PFSK-1 (cell line): ENCODE measurements at regions not wholly inside any gene's neighbourhood (a gene's known extent, or its start where the extent isn't known, plus 50 kb on each side); places are given as distances from the start of the nearest gene placed in this dataset.

Source experiments
- SIN3A ChIP-seq: IDR thresholded peaks from 2 replicates; pipeline ENCODE4 v1.6.1; 2012; ENCODE audit warnings: mild to moderate bottlenecking, low read length, moderate library complexity, borderline replicate concordance; ENCODE audit not compliant: insufficient read depth
- TF ChIP-seq, protein P1 (sequence below), 2 experiments: IDR thresholded peaks; 2 replicates each; pipeline versions ENCODE4 v1.6.1 to v1.8.0; 2011 to 2012; ENCODE audit warnings: low read depth in 2 of 2, low read length in 2 of 2, control low read depth in 1 of 2, inconsistent platforms in 1 of 2, mild to moderate bottlenecking in 1 of 2, moderate library complexity in 1 of 2; ENCODE audit not compliant: insufficient read depth in 1 of 2

DNA sequence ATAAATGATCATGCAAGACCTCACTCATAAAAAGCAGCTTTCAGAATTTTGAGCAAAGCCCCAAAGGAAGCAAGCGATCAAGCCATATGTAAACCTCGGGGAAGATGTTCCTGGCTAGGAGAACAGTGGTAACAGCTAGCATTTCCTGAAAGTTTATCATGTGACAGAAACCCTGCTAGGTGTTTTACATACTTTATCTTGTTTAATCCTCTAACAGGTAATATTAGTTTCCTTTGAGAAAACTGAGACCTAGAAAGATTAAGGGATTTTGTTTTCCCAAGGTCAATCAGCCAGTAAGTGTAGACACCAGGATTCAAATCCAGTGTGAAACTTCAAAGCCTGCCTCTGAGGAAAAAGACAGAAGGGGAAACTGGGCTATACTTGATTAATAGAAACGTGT lies 362.4 kb upstream of the MAF start:
- TF ChIP-seq, protein P1, sequence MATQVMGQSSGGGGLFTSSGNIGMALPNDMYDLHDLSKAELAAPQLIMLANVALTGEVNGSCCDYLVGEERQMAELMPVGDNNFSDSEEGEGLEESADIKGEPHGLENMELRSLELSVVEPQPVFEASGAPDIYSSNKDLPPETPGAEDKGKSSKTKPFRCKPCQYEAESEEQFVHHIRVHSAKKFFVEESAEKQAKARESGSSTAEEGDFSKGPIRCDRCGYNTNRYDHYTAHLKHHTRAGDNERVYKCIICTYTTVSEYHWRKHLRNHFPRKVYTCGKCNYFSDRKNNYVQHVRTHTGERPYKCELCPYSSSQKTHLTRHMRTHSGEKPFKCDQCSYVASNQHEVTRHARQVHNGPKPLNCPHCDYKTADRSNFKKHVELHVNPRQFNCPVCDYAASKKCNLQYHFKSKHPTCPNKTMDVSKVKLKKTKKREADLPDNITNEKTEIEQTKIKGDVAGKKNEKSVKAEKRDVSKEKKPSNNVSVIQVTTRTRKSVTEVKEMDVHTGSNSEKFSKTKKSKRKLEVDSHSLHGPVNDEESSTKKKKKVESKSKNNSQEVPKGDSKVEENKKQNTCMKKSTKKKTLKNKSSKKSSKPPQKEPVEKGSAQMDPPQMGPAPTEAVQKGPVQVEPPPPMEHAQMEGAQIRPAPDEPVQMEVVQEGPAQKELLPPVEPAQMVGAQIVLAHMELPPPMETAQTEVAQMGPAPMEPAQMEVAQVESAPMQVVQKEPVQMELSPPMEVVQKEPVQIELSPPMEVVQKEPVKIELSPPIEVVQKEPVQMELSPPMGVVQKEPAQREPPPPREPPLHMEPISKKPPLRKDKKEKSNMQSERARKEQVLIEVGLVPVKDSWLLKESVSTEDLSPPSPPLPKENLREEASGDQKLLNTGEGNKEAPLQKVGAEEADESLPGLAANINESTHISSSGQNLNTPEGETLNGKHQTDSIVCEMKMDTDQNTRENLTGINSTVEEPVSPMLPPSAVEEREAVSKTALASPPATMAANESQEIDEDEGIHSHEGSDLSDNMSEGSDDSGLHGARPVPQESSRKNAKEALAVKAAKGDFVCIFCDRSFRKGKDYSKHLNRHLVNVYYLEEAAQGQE (IDR thresholded peaks at IDR 0.05; ENCODE audit: insufficient read depth in 1 of 2, low read depth in 2 of 2, low read length in 2 of 2) = no peak
- no peak for TF ChIP-seq SIN3A
